ENCODE measurements at regions not wholly inside any gene's neighbourhood (a gene's known extent, or its start where the extent isn't known, plus 50 kb on each side); places are given as distances from the start of the nearest gene placed in this dataset.
"Not testable (repeated sequence)": the region's sequence is repeated elsewhere in the genome, so short reads cannot be mapped to it uniquely, and the experiment has no call there.

DNA sequence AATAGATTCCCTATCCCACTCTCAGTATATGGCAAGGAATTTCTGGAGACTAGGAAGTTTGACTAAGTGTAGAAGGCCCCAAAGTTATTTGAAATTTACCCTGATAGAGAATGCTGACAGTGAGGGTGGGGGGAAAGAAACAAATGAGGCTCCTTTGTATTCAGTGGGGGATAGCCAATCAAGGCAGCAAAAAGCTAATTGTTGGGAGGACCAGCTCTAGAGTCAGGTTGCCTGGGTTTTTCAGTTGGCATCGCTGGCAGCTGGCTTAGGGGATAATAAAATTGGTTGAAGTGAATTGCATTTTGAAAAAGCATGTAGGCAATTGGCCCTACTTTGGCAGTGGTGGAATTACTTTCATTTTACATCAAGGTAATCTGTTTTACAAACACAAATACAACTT, 79.4 kb upstream of the STAM2 start:
- H3K27ac ChIP-seq: no peak overlapping the region
- H3K36me3 ChIP-seq: no peaks in the 10 kb centered on the region
- no peaks in the 10 kb centered on the region for H3K9me3 ChIP-seq
- no peaks in the 10 kb centered on the region for H3K4me1 ChIP-seq
- H3K4me3 ChIP-seq: no peak overlapping the region
- TF ChIP-seq POLR2A (IDR thresholded peaks at IDR 0.05) (no peak), EP300 (IDR thresholded peaks at IDR 0.05) (no peak), CTCF (IDR thresholded peaks at IDR 0.05) (no peak)
- no peaks in the 10 kb centered on the region for H3K27me3 ChIP-seq
- WGBS, 5 donors: 73 to 94% (median 88%) methylated on average over 1 of the region's 1 CpG
- intact Hi-C loops (cut with DNase I; ENCODE audit: low total_unique reads): no loop called here
- DNase-seq: no peak

DNA sequence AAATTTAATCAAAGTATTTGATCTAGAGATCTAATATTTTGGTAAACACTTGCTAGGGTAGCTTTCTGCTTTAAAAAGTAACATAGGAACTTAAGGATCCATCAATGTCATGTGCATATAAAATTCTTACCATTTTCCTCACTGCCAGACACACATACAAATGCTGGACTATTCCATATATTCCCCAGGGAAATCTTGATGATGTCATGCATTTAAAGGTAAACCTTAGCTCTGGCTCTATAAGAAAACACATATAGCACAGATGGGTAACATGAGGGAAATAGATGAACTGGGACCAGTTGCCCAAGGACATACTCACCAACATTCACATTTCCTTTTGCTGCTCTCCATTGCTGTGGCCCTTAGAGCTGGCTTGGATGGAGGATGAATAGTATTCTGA, 79.1 kb upstream of the FMNL2 start:
- intact Hi-C loops (cut with DNase I; ENCODE audit: low total_unique reads): no loop called here
- no peak overlapping the region for H3K27ac ChIP-seq
- no peak for DNase-seq
- H3K27me3 ChIP-seq: no peaks in the 10 kb centered on the region
- TF ChIP-seq POLR2A (IDR thresholded peaks at IDR 0.05) (no peak), CTCF (IDR thresholded peaks at IDR 0.05) (no peak), EP300 (IDR thresholded peaks at IDR 0.05) (no peak), POLR2AphosphoS5 (IDR thresholded peaks at IDR 0.05) (no peak)
- H3K36me3 ChIP-seq: no peaks in the 10 kb centered on the region
- no peaks in the 10 kb centered on the region for H3K4me1 ChIP-seq
- H3K9me3 ChIP-seq: no peaks in the 10 kb centered on the region
- no peak overlapping the region for H3K4me3 ChIP-seq

- H3K4me1 ChIP-seq: no peaks in the 10 kb centered on the region
- no peaks in the 10 kb centered on the region for H3K9me3 ChIP-seq
- DNase-seq: no peak
- H3K4me3 ChIP-seq: no peak overlapping the region
- no peaks in the 10 kb centered on the region for H3K36me3 ChIP-seq
- intact Hi-C loops (cut with DNase I; ENCODE audit: low total_unique reads): no loop called here
- no peak overlapping the region for H3K27ac ChIP-seq
- no peak for TF ChIP-seq POLR2A (IDR thresholded peaks at IDR 0.05)
- no peak for TF ChIP-seq EP300 (IDR thresholded peaks at IDR 0.05)
- no peak for TF ChIP-seq CTCF (IDR thresholded peaks at IDR 0.05)
- no peak for TF ChIP-seq POLR2AphosphoS5 (IDR thresholded peaks at IDR 0.05)
- 76 to 89% (median 87%) methylated on average over 4 of the region's 4 CpGs for whole genome bisulfite sequencing, 5 donors
- no peaks in the 10 kb centered on the region for H3K27me3 ChIP-seq
Observed at GRCh38 chr2:152260939-152261338, 74.0 kb upstream of the FMNL2 start.

DNA sequence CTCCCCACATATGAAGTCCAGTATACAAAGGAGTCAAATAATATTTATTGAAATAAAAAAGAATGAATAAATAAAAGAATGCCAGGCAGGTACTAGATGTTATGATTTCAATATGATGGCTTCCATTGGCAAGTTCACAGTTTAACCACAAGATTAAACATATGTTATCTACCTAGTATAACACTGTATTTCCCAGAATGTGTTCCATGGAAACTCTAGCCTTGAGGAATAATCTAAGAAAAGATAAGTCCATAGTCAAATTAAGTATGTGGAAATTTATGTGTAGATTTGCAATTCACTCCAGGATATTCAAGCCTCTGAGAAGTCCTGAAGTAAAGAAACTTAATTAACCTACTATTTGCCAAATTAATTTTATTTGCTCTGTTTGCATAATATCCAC, 71.1 kb upstream of the FMNL2 start:
- Histone ChIP-seq H3K36me3 (no peaks in the 10 kb centered on the region), H3K27ac (no peak overlapping the region), H3K4me1 (no peaks in the 10 kb centered on the region), H3K27me3 (no peaks in the 10 kb centered on the region), H3K4me3 (no peak overlapping the region), H3K9me3 (peaks cover 0 to 11% (median 4%) of the 10 kb centered on the region in 4 donors)
- intact Hi-C loops (cut with DNase I; ENCODE audit: low total_unique reads): no loop called here
- DNase-seq: no peak
- TF ChIP-seq POLR2AphosphoS5 (IDR thresholded peaks at IDR 0.05) (no peak), POLR2A (IDR thresholded peaks at IDR 0.05) (no peak), EP300 (IDR thresholded peaks at IDR 0.05) (no peak), CTCF (IDR thresholded peaks at IDR 0.05) (no peak)

DNA sequence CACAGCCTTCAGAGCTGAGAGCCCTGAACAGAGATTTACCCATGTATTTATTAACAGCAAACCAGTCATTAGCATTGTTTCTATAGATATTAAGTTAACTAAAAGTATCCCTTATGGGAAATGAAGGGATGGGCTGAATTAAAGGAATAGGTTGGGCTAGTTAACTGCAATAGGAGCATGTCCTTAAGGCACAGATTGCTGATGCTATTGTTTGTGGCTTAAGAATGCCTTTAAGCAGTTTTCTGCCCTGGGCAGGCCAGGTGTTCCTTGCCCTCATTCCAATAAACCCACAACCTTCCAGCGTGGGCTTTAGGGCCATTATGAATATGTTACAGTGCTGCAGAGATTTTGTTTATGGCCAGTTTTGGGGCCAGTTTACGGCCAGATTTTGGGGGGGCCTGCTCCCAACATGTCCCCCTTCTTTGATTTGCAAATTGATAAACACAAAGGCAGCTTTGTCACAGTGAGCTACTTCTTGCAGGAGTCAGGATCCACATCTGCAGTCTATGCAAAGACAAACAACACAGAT, 61.2 kb upstream of the FMNL2 start:
- DNase-seq; H3K4me3 ChIP-seq; intact Hi-C loops (cut with DNase I; ENCODE audit: low total_unique reads); H3K27ac ChIP-seq; H3K36me3 ChIP-seq; H3K4me1 ChIP-seq; H3K27me3 ChIP-seq: not testable (repeated sequence)
- 82 to 94% (median 88%) methylated on average over 2 of the region's 2 CpGs for WGBS, 5 donors
- H3K9me3 ChIP-seq: peaks cover 0 to 32% (median 22%) of the 10 kb centered on the region in 4 donors

DNA sequence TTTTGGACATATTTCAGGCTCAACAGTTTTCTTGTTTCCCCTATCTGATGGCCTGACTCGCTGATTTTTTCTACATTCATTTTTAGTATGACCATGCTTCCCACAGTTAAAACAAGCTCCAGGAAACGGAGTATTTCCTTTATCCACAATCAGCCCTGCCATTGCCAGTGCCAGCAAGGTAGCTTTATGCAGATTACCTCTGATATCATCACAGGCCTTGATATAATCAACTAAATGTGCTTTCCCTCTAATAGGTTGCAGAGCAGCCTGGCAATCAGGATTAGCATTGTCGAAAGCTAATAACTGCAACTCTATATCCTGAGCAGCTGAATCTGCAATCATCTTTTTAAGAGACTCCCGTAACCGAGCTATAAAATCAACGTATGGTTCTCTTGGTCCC, 57.1 kb upstream of the FMNL2 start:
- DNase-seq; intact Hi-C loops (cut with DNase I; ENCODE audit: low total_unique reads); H3K36me3 ChIP-seq; H3K4me3 ChIP-seq; H3K4me1 ChIP-seq; H3K27ac ChIP-seq; H3K27me3 ChIP-seq: not testable (repeated sequence)
- 57 to 68% (median 63%) methylated on average over 6 of the region's 6 CpGs for WGBS, 5 donors
- peaks cover 0 to 34% (median 23%) of the 10 kb centered on the region in 4 donors for H3K9me3 ChIP-seq

Data from stomach (tissue), 8 donors.